WI38 (cell line): ENCODE measurements at regions not wholly inside any gene's neighbourhood (a gene's known extent, or its start where the extent isn't known, plus 50 kb on each side); places are given as distances from the start of the nearest gene placed in this dataset.

Experiments
- H3K4me3 ChIP-seq: 2 replicates; pipeline ENCODE4 v1.5.1; 2011; ENCODE audit warnings: low read depth, mild to moderate bottlenecking, control low read depth, low read length
- CTCF ChIP-seq: IDR thresholded peaks from 2 replicates; pipeline ENCODE4 v1.5.1; 2012; ENCODE audit warnings: low read depth, mild to moderate bottlenecking, control low read depth, low read length

- H3K4me3 ChIP-seq, result no peak overlapping the region
- no peak for TF ChIP-seq CTCF
Measured at GRCh38 chr16:80231121-80231520, 309.7 kb upstream of the DYNLRB2 start.

- no peak for TF ChIP-seq CTCF
- H3K4me3 ChIP-seq, result no peak overlapping the region
Measured at GRCh38 chr16:80230328-80231120, 310.3 kb upstream of the DYNLRB2 start.

- no peak for TF ChIP-seq CTCF
- no peak overlapping the region for H3K4me3 ChIP-seq
Measured at GRCh38 chr16:80226499-80226898, 314.3 kb upstream of the DYNLRB2 start.

GRCh38 chr16:80210787-80211186 is 330.0 kb upstream of the DYNLRB2 start:
- H3K4me3 ChIP-seq, result no peak overlapping the region
- TF ChIP-seq CTCF, result no peak

GRCh38 chr16:80208743-80209142 is 332.1 kb upstream of the DYNLRB2 start:
- TF ChIP-seq CTCF, result no peak
- no peak overlapping the region for H3K4me3 ChIP-seq

GRCh38 chr16:80208015-80208414 is 332.8 kb upstream of the DYNLRB2 start:
- no peak overlapping the region for H3K4me3 ChIP-seq
- TF ChIP-seq CTCF, result no peak

- TF ChIP-seq CTCF, result no peak
- no peak overlapping the region for H3K4me3 ChIP-seq
Measured at GRCh38 chr16:80203821-80204220, 337.0 kb upstream of the DYNLRB2 start.
